ENCODE measurements at regions not wholly inside any gene's neighbourhood (a gene's known extent, or its start where the extent isn't known, plus 50 kb on each side); places are given as distances from the start of the nearest gene placed in this dataset.

DNA sequence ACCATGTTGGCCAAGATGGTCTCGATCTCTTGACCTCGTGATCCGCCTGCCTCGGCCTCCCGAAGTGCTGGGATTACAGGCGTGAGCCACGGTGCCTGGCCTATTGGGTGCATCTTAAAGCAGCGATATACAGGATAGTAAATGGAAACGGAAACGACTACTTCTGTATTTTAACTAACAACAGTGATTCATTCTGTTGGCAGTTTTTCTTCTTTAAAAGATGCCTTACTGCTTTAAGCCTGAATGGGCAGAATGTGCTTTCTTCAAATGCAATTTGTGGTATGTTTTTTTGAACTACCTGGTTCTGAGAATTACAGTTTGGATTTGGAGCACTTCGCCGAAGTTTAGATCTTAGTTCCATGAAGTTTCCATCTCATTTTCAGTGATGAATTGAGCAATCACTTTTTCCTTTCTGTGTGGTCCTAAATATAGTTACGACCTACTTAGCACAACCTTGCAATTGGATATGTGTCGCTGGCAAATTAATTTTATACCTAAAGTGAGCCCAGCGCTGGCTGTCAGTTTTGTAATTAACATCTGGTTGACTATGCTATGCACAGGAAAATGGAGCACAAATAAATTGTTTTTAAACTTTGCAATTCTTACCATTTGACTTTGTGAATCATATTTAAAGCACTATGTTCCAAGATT lies 53.6 kb upstream of the EIF5 start:
- Histone ChIP-seq H3K27ac (ENCODE audit: extremely low read length, insufficient read depth, low read length) (no peak overlapping the region), H3K9me3 (ENCODE audit: low read length) (no peaks in the 10 kb centered on the region), H3K27me3 (ENCODE audit: control insufficient read depth in 1 of 2, insufficient read depth in 2 of 2, low read length in 2 of 2) (peaks cover 1 to 3% of the 10 kb centered on the region in 2 experiments; a peak in 2 of 5 replicates), H3K4me3 (replicated peaks in 1 of 3; ENCODE audit: insufficient read depth in 1 of 3, low read depth in 2 of 3, low read length in 3 of 3) (no peak overlapping the region), H4K20me1 (ENCODE audit: insufficient read depth, low read length) (no peaks in the 10 kb centered on the region), H2AFZ (ENCODE audit: low read length) (no peak overlapping the region), H3K9ac (ENCODE audit: insufficient read depth, low read depth, low read length) (no peak overlapping the region), H3K4me1 (ENCODE audit: insufficient read depth, low read length) (peaks cover 24% of the 10 kb centered on the region), H3K79me2 (ENCODE audit: insufficient read depth, low read length) (no peaks in the 10 kb centered on the region), H3K4me2 (ENCODE audit: low read depth, low read length) (no peak overlapping the region), H3K36me3 (replicated peaks in 1 of 2; ENCODE audit: control insufficient read depth in 1 of 2, insufficient read depth in 2 of 2, low read length in 2 of 2) (no peaks in the 10 kb centered on the region)
- intact Hi-C loops (cut with micrococcal nuclease; ENCODE audit: unreplicated experiment) (no loop called here), in situ Hi-C loops (cut with HindIII; ENCODE audit: extremely low pct_ligation_motif_present, low pct_unique_long_range_greater_than_20kb) (no loop called here)
- FAIRE-seq (no peak), DNase-seq (ENCODE audit: low spot score) (no peak), ATAC-seq (no peak)
- POLR2A ChIA-PET: no interaction called here
- TF ChIP-seq ZNF746 (CRISPR knock-in tag; IDR thresholded peaks at IDR 0.05): no peak
- TF ChIP-seq ZNF747 (CRISPR knock-in tag; IDR thresholded peaks at IDR 0.05; ENCODE audit: borderline replicate concordance): no peak
- TF ChIP-seq LCORL (IDR thresholded peaks at IDR 0.05): no peak
- TF ChIP-seq LCORL (CRISPR knock-in tag; IDR thresholded peaks at IDR 0.05): no peak
- TF ChIP-seq ZNF761 (CRISPR knock-in tag; conservative IDR thresholded peaks at IDR 0.05): no peak
- TF ChIP-seq, protein P1, sequence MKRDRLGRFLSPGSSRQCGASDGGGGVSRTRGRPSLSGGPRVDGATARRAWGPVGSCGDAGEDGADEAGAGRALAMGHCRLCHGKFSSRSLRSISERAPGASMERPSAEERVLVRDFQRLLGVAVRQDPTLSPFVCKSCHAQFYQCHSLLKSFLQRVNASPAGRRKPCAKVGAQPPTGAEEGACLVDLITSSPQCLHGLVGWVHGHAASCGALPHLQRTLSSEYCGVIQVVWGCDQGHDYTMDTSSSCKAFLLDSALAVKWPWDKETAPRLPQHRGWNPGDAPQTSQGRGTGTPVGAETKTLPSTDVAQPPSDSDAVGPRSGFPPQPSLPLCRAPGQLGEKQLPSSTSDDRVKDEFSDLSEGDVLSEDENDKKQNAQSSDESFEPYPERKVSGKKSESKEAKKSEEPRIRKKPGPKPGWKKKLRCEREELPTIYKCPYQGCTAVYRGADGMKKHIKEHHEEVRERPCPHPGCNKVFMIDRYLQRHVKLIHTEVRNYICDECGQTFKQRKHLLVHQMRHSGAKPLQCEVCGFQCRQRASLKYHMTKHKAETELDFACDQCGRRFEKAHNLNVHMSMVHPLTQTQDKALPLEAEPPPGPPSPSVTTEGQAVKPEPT (CRISPR knock-in tag; IDR thresholded peaks at IDR 0.05; ENCODE audit: low read depth): no peak
- 74% methylated on average over 15 of the region's 15 CpGs for WGBS (ENCODE audit: low lambda C conversion rate)
- CTCF ChIA-PET (ENCODE audit: low intra/inter-chr PET ratio, low total read pairs): no interaction called here
- no TSS peak for BruUV-seq (replicated peaks)

All from HepG2 (cell line).